HepG2 (cell line): ENCODE measurements at regions not wholly inside any gene's neighbourhood (a gene's known extent, or its start where the extent isn't known, plus 50 kb on each side); places are given as distances from the start of the nearest gene placed in this dataset.

Experiments
- ATAC-seq: fragments of 200-7000 bp; cut with Tn5 transposase; 3 replicates; pipeline ENCODE4 v1.9.1; 2020; ENCODE audit warnings: mild to moderate bottlenecking, moderate library complexity
- BruUV-seq: library from RNA; stranded (reverse); fragments of 400-500 nt; replicated peaks from 2 replicates; lab custom pipeline; 2021; lab: Mats Ljungman, UMichigan
- CTCF ChIA-PET: fragments of 300-600 bp; formaldehyde crosslinking; extraction: SDS; loops from one replicate; lab custom pipeline; 2021; ENCODE audit warnings: low total read pairs, inconsistent platforms, low intra/inter-chr PET ratio; lab: Yijun Ruan, JAX
- POLR2A ChIA-PET: fragments of 350-600 bp; sonication (Branson Sonifier 250); formaldehyde crosslinking; loops from one replicate; lab custom pipeline; 2020; ENCODE audit warnings: antibody characterized with exemption, inconsistent platforms; lab: Yijun Ruan, JAX
- DNase-seq: peaks from one replicate; pipeline ENCODE4 v3.0.0-alpha.2; 2015; ENCODE audit warnings: low spot score
- FAIRE-seq: peaks from 3 replicates; lab custom pipeline; 2011; peaks lifted over from hg19 to GRCh38; lab: Jason Lieb, UNC
- H2AFZ ChIP-seq: one replicate; pipeline ENCODE4 v1.6.1; 2011; ENCODE audit warnings: low read length, inconsistent platforms
- H3K27ac ChIP-seq: fragments of 300-600 bp; 3 replicates; pipeline ENCODE4 v1.8.0; 2011; ENCODE audit warnings: mixed run types, mild to moderate bottlenecking, mixed read lengths, low read length, inconsistent platforms; ENCODE audit not compliant: insufficient read depth; ENCODE audit errors: extremely low read length
- H3K27me3 ChIP-seq, 2 experiments: fragments of 200-600 bp in 1 of 2; 2 replicates in 1 of 2; 3 replicates in 1 of 2; pipeline versions ENCODE4 v1.6.0 to v1.8.0; 2011; ENCODE audit warnings: low read length in 2 of 2, mild to moderate bottlenecking in 2 of 2, moderate library complexity in 2 of 2, inconsistent platforms in 1 of 2; ENCODE audit not compliant: insufficient read depth in 2 of 2, control insufficient read depth in 1 of 2
- H3K36me3 ChIP-seq, 2 experiments: fragments of 200-600 bp in 1 of 2; replicated peaks in 1 of 2; 2 replicates in 1 of 2; 3 replicates in 1 of 2; pipeline versions ENCODE4 v1.5.1 to v1.8.0; 2011; ENCODE audit warnings: low read length in 2 of 2, inconsistent platforms in 1 of 2; ENCODE audit not compliant: insufficient read depth in 2 of 2, control insufficient read depth in 1 of 2
- H3K4me1 ChIP-seq: 2 replicates; pipeline ENCODE4 v1.5.1; 2012; ENCODE audit warnings: low read length, inconsistent platforms; ENCODE audit not compliant: insufficient read depth
- H3K4me2 ChIP-seq: 2 replicates; pipeline ENCODE4 v1.6.0; 2011; ENCODE audit warnings: low read depth, low read length, inconsistent platforms
- H3K4me3 ChIP-seq, 3 experiments: fragments of 200-600 bp in 1 of 3; sonication (generic), shearing (Covaris generic) in 1 of 3; replicated peaks in 1 of 3; 2 replicates each; pipeline ENCODE4 v1.5.1; 2011 to 2016; ENCODE audit warnings: low read length in 3 of 3, inconsistent platforms in 2 of 3, low read depth in 2 of 3, mild to moderate bottlenecking in 2 of 3, control low read depth in 1 of 3, mixed read lengths in 1 of 3; ENCODE audit not compliant: insufficient read depth in 1 of 3
- H3K79me2 ChIP-seq: one replicate; pipeline ENCODE4 v1.6.1; 2011; ENCODE audit warnings: low read length, inconsistent platforms; ENCODE audit not compliant: insufficient read depth
- H3K9ac ChIP-seq: 2 replicates; pipeline ENCODE4 v1.6.0; 2011; ENCODE audit warnings: mild to moderate bottlenecking, low read depth, low read length, inconsistent platforms; ENCODE audit not compliant: insufficient read depth
- H3K9me3 ChIP-seq: 2 replicates; pipeline ENCODE4 v1.5.1; 2012; ENCODE audit warnings: mild to moderate bottlenecking, low read length
- H4K20me1 ChIP-seq: 2 replicates; pipeline ENCODE4 v1.6.0; 2011; ENCODE audit warnings: inconsistent platforms, mild to moderate bottlenecking, low read length, moderate library complexity; ENCODE audit not compliant: insufficient read depth
- HNRNPK ChIP-seq: fragments of 200-400 bp; formaldehyde crosslinking; IDR thresholded peaks from 2 replicates; pipeline ENCODE4 v1.6.1; 2018; ENCODE audit warnings: low read length, low read depth, moderate library complexity, mild to moderate bottlenecking; ENCODE audit not compliant: poor library complexity, severe bottlenecking
- PCBP2 ChIP-seq: fragments of 200-400 bp; formaldehyde crosslinking; optimal IDR thresholded peaks from 2 replicates; pipeline ENCODE3; 2018; ENCODE audit warnings: low read length, low read depth; ENCODE audit not compliant: poor library complexity, severe bottlenecking
- SP140L ChIP-seq: sonication (generic); formaldehyde crosslinking; IDR thresholded peaks from 2 replicates; pipeline ENCODE4 v1.4.0; 2020; ENCODE audit warnings: missing genetic modification reagents, borderline replicate concordance
- TGIF2 ChIP-seq: IDR thresholded peaks from 2 replicates; pipeline ENCODE4 v1.6.1; 2016; ENCODE audit warnings: control low read depth, missing compliant biosample characterization
- ZNF720 ChIP-seq: sonication (generic); formaldehyde crosslinking; IDR thresholded peaks from 2 replicates; pipeline ENCODE4 v1.4.0; 2020; ENCODE audit warnings: missing genetic modification reagents
- WGBS: methylation state at CpG from one replicate; pipeline ENCODE4 v1.1.6; 2017; ENCODE audit warnings: low lambda C conversion rate; 5-methylcytosine and 5-hydroxymethylcytosine counted together
- in situ Hi-C: cut with HindIII; loops from 2 replicates; pipeline ENCODE4 v1.10.0; 2017; ENCODE audit warnings: low pct_unique_long_range_greater_than_20kb; ENCODE audit not compliant: extremely low pct_ligation_motif_present
- intact Hi-C: fragments of 100-400 bp; cut with micrococcal nuclease; formaldehyde crosslinking; loops from one replicate; pipeline ENCODE4 v1.10.0; 2022; ENCODE audit not compliant: unreplicated experiment
- TF ChIP-seq, protein P1 (sequence below): sonication (generic); formaldehyde crosslinking; IDR thresholded peaks from 2 replicates; pipeline ENCODE4 v1.4.0; 2020; ENCODE audit warnings: low read depth, mild to moderate bottlenecking, missing genetic modification reagents
- TF ChIP-seq, protein P2 (sequence below): fragments of 450-650 bp; IDR thresholded peaks from 2 replicates; pipeline ENCODE4 v1.6.1; 2016
- TF ChIP-seq, protein P3 (sequence below): sonication (generic); formaldehyde crosslinking; IDR thresholded peaks from 2 replicates; pipeline ENCODE4 v1.5.1; 2020; ENCODE audit warnings: missing genetic modification reagents, mild to moderate bottlenecking, borderline replicate concordance
- TF ChIP-seq, protein P4 (sequence below): sonication (generic); formaldehyde crosslinking; IDR thresholded peaks from 2 replicates; pipeline ENCODE4 v1.8.1; 2023; ENCODE audit warnings: mild to moderate bottlenecking, missing genetic modification reagents, borderline replicate concordance

DNA sequence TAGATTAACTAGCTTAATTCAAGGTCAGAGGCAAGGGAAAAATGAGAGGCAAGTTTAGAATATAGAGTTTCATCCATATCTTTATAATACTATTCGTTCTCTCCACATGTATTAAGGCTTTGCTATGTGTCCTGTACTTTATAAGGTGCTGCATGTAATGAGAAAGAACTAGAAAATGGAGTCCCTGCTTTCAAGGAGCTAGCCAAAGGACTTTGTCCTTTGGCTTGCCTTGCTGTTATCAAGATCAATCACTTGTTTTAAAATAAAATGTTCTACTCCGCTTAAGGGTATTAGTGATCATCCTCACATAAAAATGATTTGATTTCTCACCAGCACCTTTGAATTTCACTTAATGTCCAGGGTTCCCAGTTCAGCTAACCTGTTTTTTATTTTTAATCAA is 470.9 kb downstream of the WDR72 start:
- no peaks in the 10 kb centered on the region for H3K9me3 ChIP-seq
- in situ Hi-C loops (no loop called here), intact Hi-C loops (no loop called here)
- no peak overlapping the region for H3K4me3 ChIP-seq
- no peak overlapping the region for H2AFZ ChIP-seq
- no peaks in the 10 kb centered on the region for H3K4me1 ChIP-seq
- TF ChIP-seq, protein P1, sequence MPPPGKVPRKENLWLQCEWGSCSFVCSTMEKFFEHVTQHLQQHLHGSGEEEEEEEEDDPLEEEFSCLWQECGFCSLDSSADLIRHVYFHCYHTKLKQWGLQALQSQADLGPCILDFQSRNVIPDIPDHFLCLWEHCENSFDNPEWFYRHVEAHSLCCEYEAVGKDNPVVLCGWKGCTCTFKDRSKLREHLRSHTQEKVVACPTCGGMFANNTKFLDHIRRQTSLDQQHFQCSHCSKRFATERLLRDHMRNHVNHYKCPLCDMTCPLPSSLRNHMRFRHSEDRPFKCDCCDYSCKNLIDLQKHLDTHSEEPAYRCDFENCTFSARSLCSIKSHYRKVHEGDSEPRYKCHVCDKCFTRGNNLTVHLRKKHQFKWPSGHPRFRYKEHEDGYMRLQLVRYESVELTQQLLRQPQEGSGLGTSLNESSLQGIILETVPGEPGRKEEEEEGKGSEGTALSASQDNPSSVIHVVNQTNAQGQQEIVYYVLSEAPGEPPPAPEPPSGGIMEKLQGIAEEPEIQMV (CRISPR knock-in tag), result no peak
- TF ChIP-seq TGIF2 (CRISPR knock-in tag), result no peak
- H3K9ac ChIP-seq, result no peak overlapping the region
- ATAC-seq, result no peak
- BruUV-seq, result no TSS peak
- H3K36me3 ChIP-seq, result no peaks in the 10 kb centered on the region
- H3K79me2 ChIP-seq, result no peaks in the 10 kb centered on the region
- FAIRE-seq, result no peak
- 28% methylated on average over 2 of the region's 2 CpGs for WGBS
- H3K4me2 ChIP-seq, result no peak overlapping the region
- H4K20me1 ChIP-seq, result no peaks in the 10 kb centered on the region
- H3K27me3 ChIP-seq, result no peaks in the 10 kb centered on the region; a peak in 1 of 5 replicates
- no peak for DNase-seq
- CTCF ChIA-PET, result no interaction called here
- POLR2A ChIA-PET, result no interaction called here
- H3K27ac ChIP-seq, result no peak overlapping the region

DNA sequence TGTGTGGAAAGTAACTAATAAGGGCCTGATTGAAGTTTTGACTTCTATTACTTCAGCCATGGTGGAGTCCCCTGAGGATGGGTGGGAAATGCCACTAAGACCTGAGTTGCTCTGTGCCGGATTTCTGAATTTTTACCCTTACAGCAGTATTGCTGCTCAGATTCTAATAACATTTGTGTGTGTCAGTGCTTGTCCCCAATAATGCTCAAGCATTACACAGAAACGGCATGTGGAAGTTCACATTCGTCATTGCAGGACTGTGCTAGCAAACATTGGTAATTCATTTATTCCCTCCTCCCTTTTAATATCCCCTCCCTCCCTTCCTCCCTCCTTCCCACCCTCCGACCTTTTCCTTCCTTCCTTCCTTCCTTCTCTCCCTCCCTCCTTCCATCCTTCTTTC is 484.5 kb upstream of the ONECUT1 start:
- Histone ChIP-seq H3K27ac (no peak overlapping the region), H3K4me1 (no peaks in the 10 kb centered on the region), H3K36me3 (no peaks in the 10 kb centered on the region), H3K4me3 (no peak overlapping the region), H3K4me2 (no peak overlapping the region)
- FAIRE-seq (no peak), DNase-seq (no peak), ATAC-seq (no peak)
- in situ Hi-C loops, result no loop called here
- TF ChIP-seq PCBP2 (peak; percentile 21), SP140L (no peak), HNRNPK (peak; percentile 92), ZNF720 (CRISPR knock-in tag) (no peak)
- TF ChIP-seq, protein P2, sequence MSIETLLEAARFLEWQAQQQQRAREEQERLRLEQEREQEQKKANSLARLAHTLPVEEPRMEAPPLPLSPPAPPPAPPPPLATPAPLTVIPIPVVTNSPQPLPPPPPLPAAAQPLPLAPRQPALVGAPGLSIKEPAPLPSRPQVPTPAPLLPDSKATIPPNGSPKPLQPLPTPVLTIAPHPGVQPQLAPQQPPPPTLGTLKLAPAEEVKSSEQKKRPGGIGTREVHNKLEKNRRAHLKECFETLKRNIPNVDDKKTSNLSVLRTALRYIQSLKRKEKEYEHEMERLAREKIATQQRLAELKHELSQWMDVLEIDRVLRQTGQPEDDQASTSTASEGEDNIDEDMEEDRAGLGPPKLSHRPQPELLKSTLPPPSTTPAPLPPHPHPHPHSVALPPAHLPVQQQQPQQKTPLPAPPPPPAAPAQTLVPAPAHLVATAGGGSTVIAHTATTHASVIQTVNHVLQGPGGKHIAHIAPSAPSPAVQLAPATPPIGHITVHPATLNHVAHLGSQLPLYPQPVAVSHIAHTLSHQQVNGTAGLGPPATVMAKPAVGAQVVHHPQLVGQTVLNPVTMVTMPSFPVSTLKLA, result no peak
- TF ChIP-seq, protein P3, sequence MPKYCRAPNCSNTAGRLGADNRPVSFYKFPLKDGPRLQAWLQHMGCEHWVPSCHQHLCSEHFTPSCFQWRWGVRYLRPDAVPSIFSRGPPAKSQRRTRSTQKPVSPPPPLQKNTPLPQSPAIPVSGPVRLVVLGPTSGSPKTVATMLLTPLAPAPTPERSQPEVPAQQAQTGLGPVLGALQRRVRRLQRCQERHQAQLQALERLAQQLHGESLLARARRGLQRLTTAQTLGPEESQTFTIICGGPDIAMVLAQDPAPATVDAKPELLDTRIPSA (CRISPR knock-in tag), result no peak
- TF ChIP-seq, protein P4, sequence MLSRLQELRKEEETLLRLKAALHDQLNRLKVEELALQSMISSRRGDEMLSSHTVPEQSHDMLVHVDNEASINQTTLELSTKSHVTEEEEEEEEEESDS, result no peak
- TF ChIP-seq, all 625 proteins: peak for 2
- H3K27me3 ChIP-seq, result no peaks in the 10 kb centered on the region
- no peak overlapping the region for H3K9ac ChIP-seq
- no peaks in the 10 kb centered on the region for H3K79me2 ChIP-seq
- H2AFZ ChIP-seq, result no peak overlapping the region
- H3K9me3 ChIP-seq, result no peaks in the 10 kb centered on the region
- no TSS peak for BruUV-seq
- ChIA-PET POLR2A (no interaction called here), CTCF (no interaction called here)
- intact Hi-C loops, result no loop called here
- 28% methylated on average over 4 of the region's 4 CpGs for WGBS
- no peaks in the 10 kb centered on the region for H4K20me1 ChIP-seq
